CD4-positive, alpha-beta T cell treated with Interleukin-17A for 1 hour (primary cell): ENCODE measurements at regions not wholly inside any gene's neighbourhood (a gene's known extent, or its start where the extent isn't known, plus 50 kb on each side); places are given as distances from the start of the nearest gene placed in this dataset.

ENCODE experiments used
- DNase-seq: peaks from one replicate; pipeline ENCODE4 v3.0.0-alpha.2; 2020

- no peak for DNase-seq
These were observed 237.0 kb upstream of the CDH20 start for GRCh38 chr18:61096226-61096625.

GRCh38 chr18:61107113-61107512 is 226.1 kb upstream of the CDH20 start:
- no peak for DNase-seq

GRCh38 chr18:61108706-61109105 is 224.5 kb upstream of the CDH20 start:
- DNase-seq: no peak

GRCh38 chr18:61123309-61123708 is 209.9 kb upstream of the CDH20 start:
- DNase-seq: no peak

- DNase-seq: no peak
These were observed 205.3 kb upstream of the CDH20 start for GRCh38 chr18:61127714-61128467.

- DNase-seq: no peak
These were observed 204.2 kb upstream of the CDH20 start for GRCh38 chr18:61129001-61129400.

- DNase-seq: no peak
These were observed 201.2 kb upstream of the CDH20 start for GRCh38 chr18:61132031-61132430.

- no peak for DNase-seq
These were observed 199.4 kb upstream of the CDH20 start for GRCh38 chr18:61133783-61134182.

- no peak for DNase-seq
These were observed 196.4 kb upstream of the CDH20 start for GRCh38 chr18:61136711-61137251.

- DNase-seq: no peak
These were observed 191.5 kb upstream of the CDH20 start for GRCh38 chr18:61141691-61142090.

- no peak for DNase-seq
These were observed 184.9 kb upstream of the CDH20 start for GRCh38 chr18:61148322-61148721.

GRCh38 chr18:61149786-61150185 is 183.4 kb upstream of the CDH20 start:
- DNase-seq: no peak

GRCh38 chr18:61153571-61153970 is 179.7 kb upstream of the CDH20 start:
- no peak for DNase-seq

GRCh38 chr18:61154866-61155265 is 178.4 kb upstream of the CDH20 start:
- DNase-seq: no peak

- DNase-seq: no peak
These were observed 177.6 kb upstream of the CDH20 start for GRCh38 chr18:61155586-61155985.

- no peak for DNase-seq
These were observed 175.8 kb upstream of the CDH20 start for GRCh38 chr18:61157451-61157850.

- DNase-seq: no peak
These were observed 174.0 kb upstream of the CDH20 start for GRCh38 chr18:61159246-61159645.

- DNase-seq: no peak
These were observed 168.9 kb upstream of the CDH20 start for GRCh38 chr18:61164321-61164720.

GRCh38 chr18:61167902-61168301 is 165.3 kb upstream of the CDH20 start:
- no peak for DNase-seq

- DNase-seq: no peak
These were observed 163.8 kb upstream of the CDH20 start for GRCh38 chr18:61169386-61169785.

GRCh38 chr18:61172624-61173023 is 160.6 kb upstream of the CDH20 start:
- no peak for DNase-seq

- DNase-seq: no peak
These were observed 159.7 kb upstream of the CDH20 start for GRCh38 chr18:61173554-61173953.

GRCh38 chr18:61183798-61184197 is 149.4 kb upstream of the CDH20 start:
- DNase-seq: no peak

- DNase-seq: no peak
These were observed 145.3 kb upstream of the CDH20 start for GRCh38 chr18:61187971-61188370.

- DNase-seq: no peak
These were observed 143.9 kb upstream of the CDH20 start for GRCh38 chr18:61189376-61189775.
